Lower leg skin (tissue), 3 donors: ENCODE measurements at regions not wholly inside any gene's neighbourhood (a gene's known extent, or its start where the extent isn't known, plus 50 kb on each side); places are given as distances from the start of the nearest gene placed in this dataset.

ENCODE experiments used
- POLR2A ChIP-seq, 2 donors: fragments of 450-650 bp; IDR thresholded peaks; one replicate each; pipeline ENCODE4 v1.6.1; 2016 to 2017; ENCODE audit warnings: antibody characterized with exemption in 2 of 2, mild to moderate bottlenecking in 1 of 2, moderate library complexity in 1 of 2
- TF ChIP-seq, protein P1 (sequence below), 3 donors: fragments of 450-650 bp; IDR thresholded peaks; one replicate each; pipeline ENCODE4 v1.5.1; 2016; ENCODE audit warnings: antibody characterized with exemption in 3 of 3, mild to moderate bottlenecking in 3 of 3, moderate library complexity in 2 of 3

DNA sequence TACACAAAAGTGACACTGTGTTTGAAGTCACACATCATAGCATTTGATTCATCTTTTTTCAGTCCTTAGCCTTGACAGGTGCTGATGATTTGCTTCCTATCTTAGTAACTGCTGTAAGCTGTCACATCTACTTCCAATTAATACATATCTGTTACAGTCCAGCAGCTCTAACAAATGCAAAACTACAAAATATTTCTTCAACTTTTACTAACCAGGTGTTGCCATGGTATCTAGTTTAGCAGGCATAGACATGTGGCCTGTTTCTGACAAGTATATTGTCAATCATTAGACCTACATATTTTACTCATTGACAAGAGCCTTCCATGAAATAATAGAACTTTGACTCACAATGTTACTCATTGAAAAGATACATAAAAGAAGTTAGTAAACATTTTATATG is 1159.7 kb downstream of the GRIK2 start:
- no peak for TF ChIP-seq POLR2A (IDR thresholded peaks at IDR 0.05)
- TF ChIP-seq, protein P1, sequence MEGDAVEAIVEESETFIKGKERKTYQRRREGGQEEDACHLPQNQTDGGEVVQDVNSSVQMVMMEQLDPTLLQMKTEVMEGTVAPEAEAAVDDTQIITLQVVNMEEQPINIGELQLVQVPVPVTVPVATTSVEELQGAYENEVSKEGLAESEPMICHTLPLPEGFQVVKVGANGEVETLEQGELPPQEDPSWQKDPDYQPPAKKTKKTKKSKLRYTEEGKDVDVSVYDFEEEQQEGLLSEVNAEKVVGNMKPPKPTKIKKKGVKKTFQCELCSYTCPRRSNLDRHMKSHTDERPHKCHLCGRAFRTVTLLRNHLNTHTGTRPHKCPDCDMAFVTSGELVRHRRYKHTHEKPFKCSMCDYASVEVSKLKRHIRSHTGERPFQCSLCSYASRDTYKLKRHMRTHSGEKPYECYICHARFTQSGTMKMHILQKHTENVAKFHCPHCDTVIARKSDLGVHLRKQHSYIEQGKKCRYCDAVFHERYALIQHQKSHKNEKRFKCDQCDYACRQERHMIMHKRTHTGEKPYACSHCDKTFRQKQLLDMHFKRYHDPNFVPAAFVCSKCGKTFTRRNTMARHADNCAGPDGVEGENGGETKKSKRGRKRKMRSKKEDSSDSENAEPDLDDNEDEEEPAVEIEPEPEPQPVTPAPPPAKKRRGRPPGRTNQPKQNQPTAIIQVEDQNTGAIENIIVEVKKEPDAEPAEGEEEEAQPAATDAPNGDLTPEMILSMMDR (IDR thresholded peaks at IDR 0.05) = no peak
